Testis (tissue), 2 donors: ENCODE measurements at regions not wholly inside any gene's neighbourhood (a gene's known extent, or its start where the extent isn't known, plus 50 kb on each side); places are given as distances from the start of the nearest gene placed in this dataset.

Experiments
- POLR2A ChIP-seq: fragments of 450-650 bp; IDR thresholded peaks from one replicate; pipeline ENCODE4 v1.6.1; 2017; ENCODE audit warnings: antibody characterized with exemption, mild to moderate bottlenecking, moderate library complexity
- TF ChIP-seq, protein P1 (sequence below), 3 experiments: fragments of 450-650 bp in 2 of 3; fragments of 200-600 bp in 1 of 3; sonication (generic) in 1 of 3; IDR thresholded peaks; one replicate each; pipeline ENCODE4 v1.5.1; 2016 to 2019; ENCODE audit warnings: antibody characterized with exemption in 3 of 3, mild to moderate bottlenecking in 2 of 3, moderate library complexity in 1 of 3

GRCh38 chr9:115850548-115851304 lies 302.9 kb upstream of the PAPPA start:
- TF ChIP-seq, protein P1, sequence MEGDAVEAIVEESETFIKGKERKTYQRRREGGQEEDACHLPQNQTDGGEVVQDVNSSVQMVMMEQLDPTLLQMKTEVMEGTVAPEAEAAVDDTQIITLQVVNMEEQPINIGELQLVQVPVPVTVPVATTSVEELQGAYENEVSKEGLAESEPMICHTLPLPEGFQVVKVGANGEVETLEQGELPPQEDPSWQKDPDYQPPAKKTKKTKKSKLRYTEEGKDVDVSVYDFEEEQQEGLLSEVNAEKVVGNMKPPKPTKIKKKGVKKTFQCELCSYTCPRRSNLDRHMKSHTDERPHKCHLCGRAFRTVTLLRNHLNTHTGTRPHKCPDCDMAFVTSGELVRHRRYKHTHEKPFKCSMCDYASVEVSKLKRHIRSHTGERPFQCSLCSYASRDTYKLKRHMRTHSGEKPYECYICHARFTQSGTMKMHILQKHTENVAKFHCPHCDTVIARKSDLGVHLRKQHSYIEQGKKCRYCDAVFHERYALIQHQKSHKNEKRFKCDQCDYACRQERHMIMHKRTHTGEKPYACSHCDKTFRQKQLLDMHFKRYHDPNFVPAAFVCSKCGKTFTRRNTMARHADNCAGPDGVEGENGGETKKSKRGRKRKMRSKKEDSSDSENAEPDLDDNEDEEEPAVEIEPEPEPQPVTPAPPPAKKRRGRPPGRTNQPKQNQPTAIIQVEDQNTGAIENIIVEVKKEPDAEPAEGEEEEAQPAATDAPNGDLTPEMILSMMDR (IDR thresholded peaks at IDR 0.05): no peak
- no peak for TF ChIP-seq POLR2A
